ENCODE measurements at regions not wholly inside any gene's neighbourhood (a gene's known extent, or its start where the extent isn't known, plus 50 kb on each side); places are given as distances from the start of the nearest gene placed in this dataset.

DNA sequence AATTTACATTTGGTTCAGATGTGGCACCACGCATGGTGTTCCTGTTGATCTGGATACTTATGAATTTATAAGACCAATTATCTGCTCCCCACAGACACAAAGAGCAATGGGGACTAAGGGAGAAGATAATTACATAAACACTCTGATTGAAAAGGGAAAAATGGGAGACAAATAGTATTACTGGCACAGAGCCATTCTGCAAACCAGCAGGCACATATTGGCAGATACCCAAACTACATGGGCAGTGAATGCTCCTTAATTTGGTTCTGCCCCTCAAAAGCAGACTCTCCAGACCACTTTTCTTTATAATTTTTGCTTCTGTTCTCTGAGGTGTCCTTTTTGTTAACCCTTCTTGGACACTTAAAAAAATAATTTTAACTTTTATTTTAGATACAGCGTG, 1674.2 kb downstream of the PCDH9 start:
- Histone ChIP-seq H3K9ac (ENCODE audit: insufficient read length) (no peak overlapping the region), H3K27ac (no peak overlapping the region), H3K9me3 (ENCODE audit: low read depth, low read length) (no peaks in the 10 kb centered on the region), H3K36me3 (ENCODE audit: insufficient read depth, low read length) (no peaks in the 10 kb centered on the region), H3K4me3 (no peak overlapping the region)
- no peak for DNase-seq (ENCODE audit: low read depth, low spot score)
- TF ChIP-seq FOXP2 (optimal IDR thresholded peaks at IDR 0.05; ENCODE audit: control extremely low read depth, extremely low read length, insufficient read depth) (no peak), EZH2 (IDR thresholded peaks at IDR 0.05) (no peak), POLR2AphosphoS5 (IDR thresholded peaks at IDR 0.05; ENCODE audit: borderline replicate concordance, low read depth, low read length) (no peak)

DNA sequence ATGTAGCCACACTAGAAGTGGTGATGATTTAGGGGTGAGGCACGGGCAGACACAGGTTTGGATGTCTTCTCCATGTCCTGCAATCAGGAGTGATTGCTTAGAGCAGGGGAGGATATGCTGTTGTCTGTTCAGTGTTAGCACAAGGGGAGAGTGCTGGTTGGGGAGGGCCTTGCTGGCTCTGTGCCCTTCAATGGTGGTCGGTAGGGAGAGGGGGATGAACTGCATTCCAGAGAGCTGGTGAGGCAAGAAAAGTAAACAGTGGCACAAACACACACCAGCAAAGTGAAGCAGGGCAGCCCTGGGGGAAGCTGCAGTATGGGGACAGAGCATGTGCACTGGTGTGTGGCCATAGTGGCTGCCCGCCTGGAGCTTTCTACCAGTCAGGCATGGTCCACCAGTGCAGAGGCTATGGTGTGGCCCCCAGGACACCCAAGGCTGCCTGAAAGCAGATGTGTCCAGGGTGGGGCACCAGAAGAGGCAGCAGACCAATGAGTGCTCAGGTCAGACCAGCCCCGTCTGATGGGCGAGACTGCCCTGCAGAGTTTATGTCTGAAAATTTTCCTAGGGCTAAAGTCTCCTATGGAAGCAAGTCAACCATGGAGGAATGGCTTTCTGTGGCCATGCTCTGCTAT, 1676.9 kb downstream of the PCDH9 start:
- Histone ChIP-seq H3K4me3 (no peak overlapping the region), H3K36me3 (ENCODE audit: insufficient read depth, low read length) (no peaks in the 10 kb centered on the region), H3K9ac (ENCODE audit: insufficient read length) (no peak overlapping the region), H3K27ac (no peak overlapping the region), H3K9me3 (ENCODE audit: low read depth, low read length) (no peaks in the 10 kb centered on the region)
- TF ChIP-seq FOXP2 (optimal IDR thresholded peaks at IDR 0.05; ENCODE audit: control extremely low read depth, extremely low read length, insufficient read depth) (no peak), POLR2AphosphoS5 (IDR thresholded peaks at IDR 0.05; ENCODE audit: borderline replicate concordance, low read depth, low read length) (no peak), EZH2 (IDR thresholded peaks at IDR 0.05) (no peak)
- no peak for DNase-seq (ENCODE audit: low read depth, low spot score)

GRCh38 chr13:65551208-65551607, 1678.9 kb downstream of the PCDH9 start:
- H3K36me3 ChIP-seq (ENCODE audit: insufficient read depth, low read length), result no peaks in the 10 kb centered on the region
- DNase-seq (ENCODE audit: low read depth, low spot score), result no peak
- no peak for TF ChIP-seq POLR2AphosphoS5 (IDR thresholded peaks at IDR 0.05; ENCODE audit: borderline replicate concordance, low read depth, low read length)
- no peak for TF ChIP-seq EZH2 (IDR thresholded peaks at IDR 0.05)
- no peak for TF ChIP-seq FOXP2 (optimal IDR thresholded peaks at IDR 0.05; ENCODE audit: control extremely low read depth, extremely low read length, insufficient read depth)
- no peak overlapping the region for H3K27ac ChIP-seq
- no peak overlapping the region for H3K9ac ChIP-seq (ENCODE audit: insufficient read length)
- no peak overlapping the region for H3K4me3 ChIP-seq
- H3K9me3 ChIP-seq (ENCODE audit: low read depth, low read length), result no peaks in the 10 kb centered on the region

DNA sequence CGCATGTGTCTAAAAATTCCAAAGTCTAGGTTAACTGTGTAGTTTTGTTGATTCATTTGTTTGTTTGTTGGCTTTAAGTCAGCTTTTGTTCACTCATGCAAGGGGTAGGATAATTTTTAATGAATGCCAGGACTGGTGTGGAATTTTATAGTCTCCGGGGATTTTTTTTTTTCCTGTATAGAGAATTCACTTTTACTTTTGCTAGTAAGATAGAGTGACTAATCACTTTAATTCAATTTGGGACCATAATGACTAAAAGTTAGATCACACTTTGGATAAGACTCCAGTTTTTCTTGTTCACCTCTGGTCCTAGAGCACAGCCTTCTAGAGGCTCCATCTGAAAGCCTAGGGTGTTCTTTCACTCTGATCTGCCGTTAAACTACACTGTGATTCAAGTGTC, 1690.0 kb downstream of the PCDH9 start:
- Histone ChIP-seq H3K36me3 (ENCODE audit: insufficient read depth, low read length) (no peaks in the 10 kb centered on the region), H3K27ac (no peak overlapping the region), H3K4me3 (no peak overlapping the region), H3K9me3 (ENCODE audit: low read depth, low read length) (no peaks in the 10 kb centered on the region), H3K9ac (ENCODE audit: insufficient read length) (no peak overlapping the region)
- no peak for DNase-seq (ENCODE audit: low read depth, low spot score)
- TF ChIP-seq FOXP2 (optimal IDR thresholded peaks at IDR 0.05; ENCODE audit: control extremely low read depth, extremely low read length, insufficient read depth) (no peak), POLR2AphosphoS5 (IDR thresholded peaks at IDR 0.05; ENCODE audit: borderline replicate concordance, low read depth, low read length) (no peak), EZH2 (IDR thresholded peaks at IDR 0.05) (no peak)

DNA sequence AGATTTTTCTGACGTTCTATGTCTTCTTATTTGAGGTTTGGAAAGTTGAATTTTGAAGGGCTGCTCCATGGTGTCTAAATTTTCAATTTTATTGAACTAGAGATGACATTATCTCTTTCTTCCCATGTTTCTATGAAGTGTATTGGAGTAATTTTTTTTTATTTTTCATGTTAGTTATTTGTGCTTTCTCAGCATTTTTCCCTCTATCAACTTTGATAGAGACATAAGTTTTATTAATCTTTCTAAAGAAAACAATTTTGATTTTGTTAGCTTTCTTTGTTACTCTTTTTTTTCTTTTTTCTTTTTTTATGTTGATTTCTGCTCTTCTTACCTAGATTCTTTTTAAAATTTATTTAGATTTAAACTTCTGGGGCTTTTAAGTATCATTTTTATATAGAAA, 1694.8 kb downstream of the PCDH9 start:
- H3K9ac ChIP-seq (ENCODE audit: insufficient read length), result no peak overlapping the region
- no peak overlapping the region for H3K27ac ChIP-seq
- H3K9me3 ChIP-seq (ENCODE audit: low read depth, low read length), result no peaks in the 10 kb centered on the region
- H3K36me3 ChIP-seq (ENCODE audit: insufficient read depth, low read length), result no peaks in the 10 kb centered on the region
- no peak for DNase-seq (ENCODE audit: low read depth, low spot score)
- H3K4me3 ChIP-seq, result no peak overlapping the region
- TF ChIP-seq EZH2 (IDR thresholded peaks at IDR 0.05), result no peak
- no peak for TF ChIP-seq POLR2AphosphoS5 (IDR thresholded peaks at IDR 0.05; ENCODE audit: borderline replicate concordance, low read depth, low read length)
- no peak for TF ChIP-seq FOXP2 (optimal IDR thresholded peaks at IDR 0.05; ENCODE audit: control extremely low read depth, extremely low read length, insufficient read depth)

DNA sequence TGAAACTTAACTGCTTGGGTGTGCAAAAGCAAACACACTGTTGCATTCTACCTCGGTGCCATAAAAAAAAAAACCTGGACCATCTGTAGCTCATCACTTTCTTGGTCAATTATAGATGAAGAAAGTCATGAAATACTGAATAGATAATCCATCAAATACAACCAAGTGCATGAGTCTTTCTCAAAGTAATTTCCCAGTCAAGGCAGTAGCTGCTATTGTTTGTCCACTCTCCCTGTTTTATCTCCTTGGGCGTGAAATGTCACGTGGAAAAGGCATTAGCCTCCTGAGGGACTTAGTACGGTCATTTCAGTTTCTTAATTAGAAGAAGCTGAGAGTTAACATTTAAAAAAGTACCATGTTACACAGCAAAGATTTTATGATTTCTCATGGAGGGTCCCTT, 1697.9 kb downstream of the PCDH9 start:
- Histone ChIP-seq H3K4me3 (no peak overlapping the region), H3K27ac (no peak overlapping the region), H3K9me3 (ENCODE audit: low read depth, low read length) (no peaks in the 10 kb centered on the region), H3K9ac (ENCODE audit: insufficient read length) (no peak overlapping the region), H3K36me3 (ENCODE audit: insufficient read depth, low read length) (no peaks in the 10 kb centered on the region)
- TF ChIP-seq POLR2AphosphoS5 (IDR thresholded peaks at IDR 0.05; ENCODE audit: borderline replicate concordance, low read depth, low read length), result no peak
- TF ChIP-seq EZH2 (IDR thresholded peaks at IDR 0.05), result no peak
- no peak for TF ChIP-seq FOXP2 (optimal IDR thresholded peaks at IDR 0.05; ENCODE audit: control extremely low read depth, extremely low read length, insufficient read depth)
- no peak for DNase-seq (ENCODE audit: low read depth, low spot score)

- Histone ChIP-seq H3K4me3 (no peak overlapping the region), H3K9me3 (ENCODE audit: low read depth, low read length) (no peaks in the 10 kb centered on the region), H3K36me3 (ENCODE audit: insufficient read depth, low read length) (no peaks in the 10 kb centered on the region), H3K27ac (no peak overlapping the region), H3K9ac (ENCODE audit: insufficient read length) (no peak overlapping the region)
- no peak for DNase-seq (ENCODE audit: low read depth, low spot score)
- TF ChIP-seq POLR2AphosphoS5 (IDR thresholded peaks at IDR 0.05; ENCODE audit: borderline replicate concordance, low read depth, low read length) (no peak), FOXP2 (optimal IDR thresholded peaks at IDR 0.05; ENCODE audit: control extremely low read depth, extremely low read length, insufficient read depth) (no peak), EZH2 (IDR thresholded peaks at IDR 0.05) (no peak)
Measured at GRCh38 chr13:65530688-65531087, 1699.4 kb downstream of the PCDH9 start.

- H3K9me3 ChIP-seq (ENCODE audit: low read depth, low read length), result no peaks in the 10 kb centered on the region
- no peak for DNase-seq (ENCODE audit: low read depth, low spot score)
- TF ChIP-seq POLR2AphosphoS5 (IDR thresholded peaks at IDR 0.05; ENCODE audit: borderline replicate concordance, low read depth, low read length) (no peak), FOXP2 (optimal IDR thresholded peaks at IDR 0.05; ENCODE audit: control extremely low read depth, extremely low read length, insufficient read depth) (no peak), EZH2 (IDR thresholded peaks at IDR 0.05) (no peak)
Measured at GRCh38 chr13:65529541-65529940, 1700.6 kb downstream of the PCDH9 start.

DNA sequence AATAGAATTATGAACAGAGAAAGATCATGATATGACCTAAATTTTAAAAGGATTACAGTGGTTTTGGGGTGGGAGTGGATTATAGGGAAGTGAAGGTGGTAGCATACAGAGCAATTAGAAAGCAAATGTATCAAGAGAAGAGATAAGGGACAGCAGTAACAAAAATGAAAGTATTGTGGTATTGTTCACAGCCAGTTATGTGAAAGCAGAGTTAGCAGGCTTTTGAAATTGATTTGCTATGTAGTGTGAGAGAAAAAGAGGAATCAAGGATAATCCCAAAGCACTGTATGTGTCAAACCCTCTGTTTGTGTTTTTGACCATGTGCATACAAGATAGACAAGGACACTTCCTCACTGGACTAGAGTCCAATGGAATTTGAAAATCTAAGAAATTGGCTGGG, 1721.4 kb downstream of the PCDH9 start:
- no peaks in the 10 kb centered on the region for H3K9me3 ChIP-seq (ENCODE audit: low read depth, low read length)
- no peak for DNase-seq (ENCODE audit: low read depth, low spot score)
- H3K9ac ChIP-seq (ENCODE audit: insufficient read length), result no peak overlapping the region

More at GRCh38 chr13:65529541-65529940, 1700.6 kb downstream of the PCDH9 start:
- Histone ChIP-seq H3K9ac (ENCODE audit: insufficient read length) (no peak overlapping the region), H3K36me3 (ENCODE audit: insufficient read depth, low read length) (no peaks in the 10 kb centered on the region), H3K4me3 (no peak overlapping the region), H3K27ac (no peak overlapping the region)

More for the DNA sequence above, 1721.4 kb downstream of the PCDH9 start:
- no peak for TF ChIP-seq EZH2 (IDR thresholded peaks at IDR 0.05)
- no peak for TF ChIP-seq POLR2AphosphoS5 (IDR thresholded peaks at IDR 0.05; ENCODE audit: borderline replicate concordance, low read depth, low read length)
- TF ChIP-seq FOXP2 (optimal IDR thresholded peaks at IDR 0.05; ENCODE audit: control extremely low read depth, extremely low read length, insufficient read depth), result no peak
- H3K4me3 ChIP-seq, result no peak overlapping the region
- no peaks in the 10 kb centered on the region for H3K36me3 ChIP-seq (ENCODE audit: insufficient read depth, low read length)
- H3K27ac ChIP-seq, result no peak overlapping the region
